ENCODE measurements at regions not wholly inside any gene's neighbourhood (a gene's known extent, or its start where the extent isn't known, plus 50 kb on each side); places are given as distances from the start of the nearest gene placed in this dataset.

DNA sequence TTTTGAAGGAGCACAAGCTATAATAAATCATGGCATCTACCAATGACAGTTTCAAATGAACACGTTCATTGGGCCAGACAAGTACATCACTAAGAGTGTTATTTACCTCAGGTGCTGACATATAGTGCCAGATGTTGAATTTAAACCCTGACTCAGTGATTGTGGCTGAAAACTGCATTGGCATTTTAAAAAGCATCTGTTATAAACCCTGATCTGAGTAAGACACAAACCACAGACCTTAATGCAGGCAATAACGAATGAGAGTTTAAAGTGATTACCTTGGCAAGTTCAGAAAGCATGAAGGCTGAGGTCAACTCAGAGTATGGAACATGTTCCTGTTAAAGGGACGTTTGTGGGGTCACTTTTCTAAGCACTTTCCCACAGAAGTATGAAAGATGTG, 865.1 kb upstream of the TMPRSS15 start:
- Mint-ChIP-seq H3K36me3 (ENCODE audit: insufficient read depth, unreplicated experiment) (no peaks in the 10 kb centered on the region), H3K27me3 (ENCODE audit: insufficient read depth, unreplicated experiment) (no peaks in the 10 kb centered on the region), H3K4me3 (ENCODE audit: unreplicated experiment) (no peak overlapping the region), H3K9me3 (ENCODE audit: unreplicated experiment) (peaks cover 19% of the 10 kb centered on the region), H3K4me1 (ENCODE audit: insufficient read depth, unreplicated experiment) (no peaks in the 10 kb centered on the region), H3K27ac (ENCODE audit: low read depth, unreplicated experiment) (no peak overlapping the region)
- POLR2A ChIA-PET = no interaction called here
- BruUV-seq (replicated peaks) = no TSS peak
- intact Hi-C loops (cut with micrococcal nuclease) = no loop called here
- CTCF ChIA-PET = interaction anchor here (0.7 kb wide), 1 partner anchor 65 kb away, joined by 3 read pairs; no protein-coding TSS in a partner anchor
- TF ChIP-seq, protein P1, sequence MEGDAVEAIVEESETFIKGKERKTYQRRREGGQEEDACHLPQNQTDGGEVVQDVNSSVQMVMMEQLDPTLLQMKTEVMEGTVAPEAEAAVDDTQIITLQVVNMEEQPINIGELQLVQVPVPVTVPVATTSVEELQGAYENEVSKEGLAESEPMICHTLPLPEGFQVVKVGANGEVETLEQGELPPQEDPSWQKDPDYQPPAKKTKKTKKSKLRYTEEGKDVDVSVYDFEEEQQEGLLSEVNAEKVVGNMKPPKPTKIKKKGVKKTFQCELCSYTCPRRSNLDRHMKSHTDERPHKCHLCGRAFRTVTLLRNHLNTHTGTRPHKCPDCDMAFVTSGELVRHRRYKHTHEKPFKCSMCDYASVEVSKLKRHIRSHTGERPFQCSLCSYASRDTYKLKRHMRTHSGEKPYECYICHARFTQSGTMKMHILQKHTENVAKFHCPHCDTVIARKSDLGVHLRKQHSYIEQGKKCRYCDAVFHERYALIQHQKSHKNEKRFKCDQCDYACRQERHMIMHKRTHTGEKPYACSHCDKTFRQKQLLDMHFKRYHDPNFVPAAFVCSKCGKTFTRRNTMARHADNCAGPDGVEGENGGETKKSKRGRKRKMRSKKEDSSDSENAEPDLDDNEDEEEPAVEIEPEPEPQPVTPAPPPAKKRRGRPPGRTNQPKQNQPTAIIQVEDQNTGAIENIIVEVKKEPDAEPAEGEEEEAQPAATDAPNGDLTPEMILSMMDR (IDR thresholded peaks at IDR 0.05; ENCODE audit: unreplicated experiment) = no peak
- no peak for DNase-seq (ENCODE audit: unreplicated experiment)

- BruUV-seq (replicated peaks) = no TSS peak
Measured at GRCh38 chr21:19275065-19275464, 871.5 kb upstream of the TMPRSS15 start.

DNA sequence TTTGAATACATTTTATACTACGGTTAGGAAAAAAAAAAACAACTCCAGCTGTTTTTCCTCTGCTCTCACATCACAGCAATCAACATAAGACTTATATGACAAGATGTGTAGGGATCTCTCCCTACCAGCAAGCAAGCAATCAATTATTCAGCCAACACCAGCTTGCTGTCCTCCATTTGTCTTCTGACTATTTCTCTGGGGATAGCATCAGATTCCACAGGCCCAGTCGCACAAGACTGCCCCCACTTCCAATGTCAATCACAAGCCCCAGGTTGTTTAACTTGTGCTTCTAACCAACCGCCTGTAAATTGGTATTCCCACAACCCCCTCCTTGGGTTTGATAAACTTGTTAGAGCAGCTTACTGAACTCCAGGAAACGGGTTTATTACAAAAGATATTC, 873.1 kb upstream of the TMPRSS15 start:
- no TSS peak for BruUV-seq (replicated peaks)
- DNase-seq (ENCODE audit: unreplicated experiment) = no peak
- intact Hi-C loops (cut with micrococcal nuclease) = no loop called here
- H3K9me3 Mint-ChIP-seq (ENCODE audit: unreplicated experiment) = peaks cover 2% of the 10 kb centered on the region
- no peaks in the 10 kb centered on the region for H3K27me3 Mint-ChIP-seq (ENCODE audit: insufficient read depth, unreplicated experiment)
- no peak overlapping the region for H3K4me3 Mint-ChIP-seq (ENCODE audit: unreplicated experiment)
- H3K27ac Mint-ChIP-seq (ENCODE audit: low read depth, unreplicated experiment) = no peak overlapping the region
- no peaks in the 10 kb centered on the region for H3K4me1 Mint-ChIP-seq (ENCODE audit: insufficient read depth, unreplicated experiment)
- ChIA-PET POLR2A (interaction anchor here (0.6 kb wide), 1 partner anchor 740 kb away, joined by 3 read pairs; no protein-coding TSS in a partner anchor), CTCF (interaction anchor here (0.6 to 0.8 kb wide), 2 partner anchors 93 to 1608 kb away, joined by 3 read pairs; no protein-coding TSS in a partner anchor)
- TF ChIP-seq, protein P1 (IDR thresholded peaks at IDR 0.05; ENCODE audit: unreplicated experiment) = no peak
- H3K36me3 Mint-ChIP-seq (ENCODE audit: insufficient read depth, unreplicated experiment) = no peaks in the 10 kb centered on the region

More at GRCh38 chr21:19275065-19275464, 871.5 kb upstream of the TMPRSS15 start:
- Mint-ChIP-seq H3K9me3 (ENCODE audit: unreplicated experiment) (peaks cover 7% of the 10 kb centered on the region), H3K27me3 (ENCODE audit: insufficient read depth, unreplicated experiment) (no peaks in the 10 kb centered on the region), H3K4me1 (ENCODE audit: insufficient read depth, unreplicated experiment) (no peaks in the 10 kb centered on the region), H3K36me3 (ENCODE audit: insufficient read depth, unreplicated experiment) (no peaks in the 10 kb centered on the region), H3K4me3 (ENCODE audit: unreplicated experiment) (no peak overlapping the region), H3K27ac (ENCODE audit: low read depth, unreplicated experiment) (no peak overlapping the region)
- no peak for DNase-seq (ENCODE audit: unreplicated experiment)
- ChIA-PET POLR2A (no interaction called here), CTCF (no interaction called here)
- TF ChIP-seq, protein P1 (IDR thresholded peaks at IDR 0.05; ENCODE audit: unreplicated experiment) = no peak
- intact Hi-C loops (cut with micrococcal nuclease) = no loop called here

- Mint-ChIP-seq H3K36me3 (ENCODE audit: insufficient read depth, unreplicated experiment) (no peaks in the 10 kb centered on the region), H3K27ac (ENCODE audit: low read depth, unreplicated experiment) (no peak overlapping the region), H3K4me1 (ENCODE audit: insufficient read depth, unreplicated experiment) (no peaks in the 10 kb centered on the region), H3K4me3 (ENCODE audit: unreplicated experiment) (no peak overlapping the region), H3K27me3 (ENCODE audit: insufficient read depth, unreplicated experiment) (no peaks in the 10 kb centered on the region), H3K9me3 (ENCODE audit: unreplicated experiment) (peaks cover 8% of the 10 kb centered on the region)
- CTCF ChIA-PET = no interaction called here
- DNase-seq (ENCODE audit: unreplicated experiment) = no peak
- no TSS peak for BruUV-seq (replicated peaks)
- TF ChIP-seq, protein P1 (IDR thresholded peaks at IDR 0.05; ENCODE audit: unreplicated experiment) = no peak
- POLR2A ChIA-PET = no interaction called here
- intact Hi-C loops (cut with micrococcal nuclease) = no loop called here
Measured at GRCh38 chr21:19286876-19287275, 883.3 kb upstream of the TMPRSS15 start.
